ENCODE measurements at regions not wholly inside any gene's neighbourhood (a gene's known extent, or its start where the extent isn't known, plus 50 kb on each side); places are given as distances from the start of the nearest gene placed in this dataset.

DNA sequence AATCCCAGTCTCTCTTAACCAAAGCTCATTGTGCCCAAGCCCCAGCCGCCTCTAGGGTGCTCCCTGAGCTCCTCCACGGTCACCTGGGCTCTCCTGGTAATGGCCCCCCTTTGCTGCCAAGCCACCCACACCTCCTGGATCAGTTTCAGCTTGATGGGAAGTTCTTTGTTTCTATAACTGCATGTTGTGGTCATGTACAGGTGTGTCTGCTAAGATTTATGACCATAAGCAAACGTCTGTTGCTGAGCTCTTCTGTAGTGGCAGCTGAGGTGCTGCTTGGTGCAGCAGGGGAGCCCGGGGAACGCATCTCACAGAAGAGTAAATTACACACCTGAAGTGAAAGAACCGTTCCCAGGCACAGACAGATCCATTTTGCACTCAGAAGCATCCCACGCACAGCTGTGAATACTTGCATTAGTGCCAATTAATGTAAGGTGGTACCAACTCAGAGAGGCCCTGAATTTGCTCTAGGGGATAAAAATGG, 194.6 kb upstream of the ARID1B start:
- Mint-ChIP-seq H3K4me3 (no peak overlapping the region), H3K27ac (no peak overlapping the region), H3K9me3 (peaks cover 4% of the 10 kb centered on the region), H3K36me3 (peaks cover 6% of the 10 kb centered on the region), H3K27me3 (peaks cover 35 to 61% of the 10 kb centered on the region in 2 donors), H3K4me1 (ENCODE audit: low read depth in 2 of 2) (no peaks in the 10 kb centered on the region)
- ATAC-seq = no peak
- DNase-seq (ENCODE audit: low spot score) = no peak

DNA sequence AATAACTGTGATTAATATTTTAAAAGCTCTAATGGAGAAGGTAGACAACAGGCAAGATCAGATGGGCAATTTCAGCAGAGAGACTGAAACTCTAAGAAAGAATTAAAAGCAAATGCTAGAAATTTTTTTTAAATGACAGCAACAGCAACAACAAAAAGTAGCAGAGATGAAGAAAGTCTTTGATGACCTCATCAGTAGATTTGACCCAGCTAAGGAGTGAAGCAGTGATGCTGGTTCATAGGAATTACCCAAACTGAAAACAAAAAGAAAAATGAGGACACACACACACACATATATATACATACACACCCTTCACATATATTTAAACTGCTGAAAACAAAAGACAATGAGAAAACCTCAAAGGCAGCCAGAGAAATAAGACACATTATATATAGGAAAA, 197.6 kb upstream of the ARID1B start:
- Mint-ChIP-seq H3K9me3 (peaks cover 13% of the 10 kb centered on the region), H3K27me3 (peaks cover 48 to 62% of the 10 kb centered on the region in 2 donors), H3K36me3 (peaks cover 16% of the 10 kb centered on the region), H3K4me1 (ENCODE audit: low read depth in 2 of 2) (no peaks in the 10 kb centered on the region), H3K4me3 (no peak overlapping the region), H3K27ac (no peak overlapping the region)
- ATAC-seq (no peak), DNase-seq (ENCODE audit: low spot score) (no peak)

DNA sequence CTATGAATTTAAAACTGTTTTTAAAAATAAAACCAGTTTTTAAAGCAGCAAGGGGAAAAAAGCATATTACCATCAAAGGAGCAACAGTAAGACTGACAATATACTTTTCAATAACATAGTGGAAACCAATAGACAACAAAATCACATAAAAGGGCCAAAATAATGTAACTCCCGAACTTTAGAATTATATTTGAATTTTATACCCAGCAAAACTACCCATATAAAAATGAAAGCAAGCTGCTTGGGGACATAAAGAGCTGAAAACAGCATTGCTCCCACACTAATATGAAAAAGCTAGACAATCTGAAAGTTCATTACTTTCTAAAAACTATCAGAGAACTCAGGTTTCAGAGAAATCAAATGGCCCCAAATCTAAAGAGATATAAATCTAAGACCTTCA, 199.4 kb upstream of the ARID1B start:
- DNase-seq (ENCODE audit: low spot score) (no peak), ATAC-seq (no peak)
- peaks cover 47 to 66% of the 10 kb centered on the region in 2 donors for H3K27me3 Mint-ChIP-seq
- peaks cover 13% of the 10 kb centered on the region for H3K9me3 Mint-ChIP-seq
- H3K4me3 Mint-ChIP-seq = no peak overlapping the region
- peaks cover 16% of the 10 kb centered on the region for H3K36me3 Mint-ChIP-seq
- no peaks in the 10 kb centered on the region for H3K4me1 Mint-ChIP-seq (ENCODE audit: low read depth in 2 of 2)
- no peak overlapping the region for H3K27ac Mint-ChIP-seq

DNA sequence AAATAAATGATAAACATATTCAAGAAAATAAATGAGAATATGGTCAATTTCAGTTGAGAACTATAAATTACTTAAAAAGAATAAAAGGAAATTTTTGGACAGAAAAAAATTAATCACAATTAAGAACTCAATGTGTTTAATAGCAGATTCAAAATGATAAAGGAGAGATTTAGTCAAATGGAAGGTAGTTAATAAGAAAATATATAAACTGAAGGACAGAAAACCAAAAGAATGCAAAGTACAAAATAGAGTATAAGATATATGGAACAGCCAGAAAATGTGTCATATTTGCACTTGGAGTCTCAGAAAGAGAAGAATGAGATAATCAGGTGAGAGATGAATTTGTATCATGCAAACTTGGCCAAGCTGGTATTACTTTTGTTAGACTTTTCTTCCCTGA, 201.8 kb upstream of the ARID1B start:
- peaks cover 16% of the 10 kb centered on the region for H3K36me3 Mint-ChIP-seq

DNA sequence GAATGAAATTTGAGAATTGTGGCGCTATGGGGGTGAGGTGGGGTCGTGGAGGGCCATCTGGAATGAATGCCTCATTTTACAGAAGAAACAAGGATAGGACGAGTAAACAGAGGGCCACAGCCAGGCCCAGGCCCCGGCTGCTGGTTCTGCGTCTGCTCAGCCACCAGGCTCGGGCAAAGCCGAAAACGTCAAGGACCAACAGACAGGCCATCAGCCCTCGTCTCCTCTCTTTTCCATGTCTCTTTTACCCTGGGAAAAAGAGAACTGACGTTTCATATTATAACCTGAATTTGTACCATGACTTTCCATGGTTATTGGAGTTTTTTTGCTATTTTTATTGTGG, 212.4 kb upstream of the ARID1B start:
- Mint-ChIP-seq H3K4me3 (no peak overlapping the region), H3K4me1 (ENCODE audit: low read depth in 2 of 2) (no peaks in the 10 kb centered on the region), H3K36me3 (no peaks in the 10 kb centered on the region), H3K9me3 (no peaks in the 10 kb centered on the region), H3K27ac (no peak overlapping the region), H3K27me3 (peaks cover 36 to 40% of the 10 kb centered on the region in 2 donors)
- no peak for DNase-seq (ENCODE audit: low spot score)
- ATAC-seq = no peak

More for the DNA sequence above, 201.8 kb upstream of the ARID1B start:
- no peaks in the 10 kb centered on the region for H3K4me1 Mint-ChIP-seq (ENCODE audit: low read depth in 2 of 2)
- H3K27me3 Mint-ChIP-seq = peaks cover 46 to 69% of the 10 kb centered on the region in 2 donors
- DNase-seq (ENCODE audit: low spot score) (no peak), ATAC-seq (no peak)
- peaks cover 13% of the 10 kb centered on the region for H3K9me3 Mint-ChIP-seq
- H3K4me3 Mint-ChIP-seq = no peak overlapping the region
- H3K27ac Mint-ChIP-seq = no peak overlapping the region

DNA sequence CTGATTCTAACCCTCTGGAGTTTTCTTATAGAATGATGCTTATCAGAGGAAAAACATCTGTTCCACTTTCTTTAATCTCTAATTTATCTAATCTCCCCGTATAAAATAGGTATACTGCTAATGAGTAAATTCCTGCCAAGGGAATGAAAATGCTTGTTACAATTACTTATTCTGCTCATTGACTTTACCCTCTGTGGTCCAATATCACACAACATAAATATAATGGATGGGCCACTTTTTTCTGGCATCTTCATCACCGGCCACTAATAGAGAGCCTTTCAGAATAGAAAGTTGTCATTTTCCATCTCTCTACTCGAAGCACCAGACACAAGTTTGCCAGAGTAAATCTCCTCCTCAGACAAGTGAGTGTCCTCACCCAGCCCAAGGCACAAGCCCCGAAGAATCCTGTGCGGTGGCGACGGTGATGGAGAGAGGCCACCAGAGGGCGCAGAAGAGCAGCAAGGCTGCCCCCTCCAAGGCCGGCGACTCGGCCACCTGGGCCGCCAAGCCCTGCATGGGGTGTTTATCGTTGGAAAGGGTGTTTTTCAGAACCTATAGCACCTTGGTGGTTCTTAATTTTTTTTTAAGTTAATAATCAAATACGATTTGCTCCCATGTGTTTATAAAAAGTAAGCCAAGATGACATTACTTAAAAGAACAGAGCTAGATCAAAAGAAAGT, 212.9 kb upstream of the ARID1B start:
- Mint-ChIP-seq H3K27me3 (peaks cover 37 to 40% of the 10 kb centered on the region in 2 donors), H3K36me3 (no peaks in the 10 kb centered on the region), H3K27ac (no peak overlapping the region), H3K4me3 (no peak overlapping the region), H3K4me1 (ENCODE audit: low read depth in 2 of 2) (no peaks in the 10 kb centered on the region), H3K9me3 (no peaks in the 10 kb centered on the region)
- DNase-seq (ENCODE audit: low spot score) (peak; percentile 69), ATAC-seq (peak; percentile 86 to 90)

DNA sequence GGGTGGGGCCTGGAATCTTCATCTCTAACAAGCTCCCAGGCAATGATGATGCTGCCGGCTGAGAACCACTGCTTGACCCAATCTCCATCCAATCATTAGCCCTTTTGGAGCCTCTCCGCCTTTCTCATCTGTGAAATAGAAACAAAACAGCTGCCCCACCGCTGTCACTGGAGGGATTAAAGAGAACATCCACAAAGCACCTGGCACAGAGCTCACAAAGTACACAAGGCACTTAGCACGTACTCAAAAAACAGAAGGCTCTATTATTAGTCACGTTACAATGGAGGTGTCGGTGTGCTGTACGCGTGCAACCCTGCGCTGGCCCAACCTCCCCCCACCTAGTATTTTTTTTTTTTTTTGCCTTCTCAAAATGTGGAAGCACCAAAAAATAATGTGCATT, 213.5 kb upstream of the ARID1B start:
- no peak for DNase-seq (ENCODE audit: low spot score)
- Mint-ChIP-seq H3K27me3 (peaks cover 35 to 40% of the 10 kb centered on the region in 2 donors), H3K27ac (no peak overlapping the region), H3K4me3 (no peak overlapping the region), H3K36me3 (no peaks in the 10 kb centered on the region), H3K4me1 (ENCODE audit: low read depth in 2 of 2) (no peaks in the 10 kb centered on the region), H3K9me3 (no peaks in the 10 kb centered on the region)
- ATAC-seq = no peak

DNA sequence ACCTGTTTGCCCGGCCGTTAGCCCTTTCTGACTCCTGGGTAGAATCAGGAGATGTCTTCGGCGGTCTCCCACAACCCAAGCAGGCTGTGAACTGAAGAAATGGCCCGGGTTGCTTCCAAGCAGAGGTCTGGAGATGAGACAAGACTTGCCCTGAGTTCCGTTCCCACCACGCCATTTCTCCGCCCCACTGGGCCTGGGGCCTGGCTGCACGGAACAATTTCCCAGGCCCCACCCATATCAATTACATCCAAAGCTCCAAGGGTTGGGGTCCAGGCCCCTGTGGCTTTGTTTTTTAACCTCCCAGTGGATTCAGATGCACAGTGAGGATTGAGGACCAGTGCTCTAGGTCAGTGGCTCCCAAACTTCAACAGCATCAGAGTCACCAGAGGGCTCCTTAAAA, 214.5 kb upstream of the ARID1B start:
- DNase-seq (ENCODE audit: low spot score) (no peak), ATAC-seq (no peak)
- H3K27ac Mint-ChIP-seq = no peak overlapping the region
- peaks cover 29 to 36% of the 10 kb centered on the region in 2 donors for H3K27me3 Mint-ChIP-seq
- no peak overlapping the region for H3K4me3 Mint-ChIP-seq
- no peaks in the 10 kb centered on the region for H3K36me3 Mint-ChIP-seq
- H3K9me3 Mint-ChIP-seq = no peaks in the 10 kb centered on the region
- H3K4me1 Mint-ChIP-seq (ENCODE audit: low read depth in 2 of 2) = no peaks in the 10 kb centered on the region

DNA sequence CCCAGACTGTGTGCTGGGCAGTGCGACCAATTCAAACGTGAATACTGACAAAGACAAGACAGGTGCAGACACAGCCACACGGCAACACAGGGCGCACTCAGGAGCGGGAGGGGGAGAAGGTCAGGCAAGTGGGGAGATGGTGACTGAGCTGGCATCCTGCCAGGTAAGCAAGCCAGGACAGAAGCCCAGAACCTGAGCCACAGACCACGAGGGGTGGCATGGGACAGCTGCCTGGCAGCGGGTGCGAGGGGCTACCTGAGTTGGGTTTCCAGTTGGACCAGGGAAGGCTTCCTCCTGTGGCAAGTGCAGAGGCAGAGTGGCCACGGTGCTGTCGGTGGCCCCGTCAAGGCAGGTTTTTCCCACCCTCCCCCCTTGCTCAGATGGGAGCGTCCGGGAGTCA, 215.2 kb upstream of the ARID1B start:
- H3K27ac Mint-ChIP-seq = no peak overlapping the region

DNA sequence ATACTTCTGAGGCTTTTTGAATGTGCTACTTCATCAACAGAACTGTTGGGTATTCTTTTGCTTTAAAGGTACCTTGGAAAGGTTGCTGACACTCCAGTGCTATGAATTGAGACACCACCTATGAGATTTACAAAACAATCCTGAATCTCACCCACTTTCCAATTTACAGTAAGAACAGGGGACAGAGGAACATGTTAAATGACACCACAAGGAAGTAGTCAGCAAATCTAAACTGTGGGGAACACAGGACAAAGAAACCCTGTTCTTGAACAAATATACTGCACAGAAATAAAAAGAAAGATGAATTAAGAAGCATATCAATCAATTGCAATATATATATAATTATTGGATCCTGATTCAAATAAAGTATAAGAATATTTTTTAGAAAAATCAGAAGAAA, 216.7 kb upstream of the ARID1B start:
- no peaks in the 10 kb centered on the region for H3K9me3 Mint-ChIP-seq
- H3K27me3 Mint-ChIP-seq = peaks cover 33 to 42% of the 10 kb centered on the region in 2 donors
- H3K27ac Mint-ChIP-seq = no peak overlapping the region
- no peak for ATAC-seq
- H3K4me1 Mint-ChIP-seq (ENCODE audit: low read depth in 2 of 2) = peaks cover 0 to 4% of the 10 kb centered on the region in 2 donors
- H3K36me3 Mint-ChIP-seq = no peaks in the 10 kb centered on the region
- no peak overlapping the region for H3K4me3 Mint-ChIP-seq
- no peak for DNase-seq (ENCODE audit: low spot score)

More for the DNA sequence above, 215.2 kb upstream of the ARID1B start:
- ATAC-seq (no peak), DNase-seq (ENCODE audit: low spot score) (no peak)
- Mint-ChIP-seq H3K36me3 (no peaks in the 10 kb centered on the region), H3K4me1 (ENCODE audit: low read depth in 2 of 2) (peaks cover 0 to 4% of the 10 kb centered on the region in 2 donors), H3K4me3 (no peak overlapping the region), H3K27me3 (peaks cover 31 to 41% of the 10 kb centered on the region in 2 donors), H3K9me3 (no peaks in the 10 kb centered on the region)

DNA sequence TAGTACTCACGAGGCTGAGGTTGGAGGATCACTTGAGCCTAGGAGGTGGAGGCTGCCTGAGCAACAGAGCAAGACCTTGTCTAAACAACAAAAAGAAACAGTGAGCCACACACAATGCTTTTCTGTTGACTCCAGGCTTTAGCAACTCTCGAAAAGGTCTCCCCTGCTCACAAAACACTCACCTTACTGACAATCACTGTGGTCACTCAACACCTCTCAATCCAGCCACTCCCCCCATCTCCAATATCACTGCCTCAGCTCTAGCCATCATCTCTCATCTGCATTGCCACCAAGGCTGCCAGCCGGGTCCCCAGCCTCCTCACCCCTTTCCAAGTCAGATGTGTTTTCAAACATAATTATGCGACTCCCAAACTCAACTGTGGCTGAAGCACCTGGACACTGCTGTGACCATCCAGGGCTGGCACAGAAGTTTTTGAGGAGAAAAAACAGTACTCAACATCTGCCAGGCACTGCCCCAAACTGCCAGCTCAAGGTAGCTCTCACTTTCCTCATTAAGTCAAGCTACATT, 218.0 kb upstream of the ARID1B start:
- no peak overlapping the region for H3K27ac Mint-ChIP-seq
- DNase-seq (ENCODE audit: low spot score) = no peak
- peaks cover 32 to 42% of the 10 kb centered on the region in 2 donors for H3K27me3 Mint-ChIP-seq
- no peaks in the 10 kb centered on the region for H3K9me3 Mint-ChIP-seq
- no peak for ATAC-seq
- peaks cover 0 to 4% of the 10 kb centered on the region in 2 donors for H3K4me1 Mint-ChIP-seq (ENCODE audit: low read depth in 2 of 2)
- no peaks in the 10 kb centered on the region for H3K36me3 Mint-ChIP-seq
- no peak overlapping the region for H3K4me3 Mint-ChIP-seq

DNA sequence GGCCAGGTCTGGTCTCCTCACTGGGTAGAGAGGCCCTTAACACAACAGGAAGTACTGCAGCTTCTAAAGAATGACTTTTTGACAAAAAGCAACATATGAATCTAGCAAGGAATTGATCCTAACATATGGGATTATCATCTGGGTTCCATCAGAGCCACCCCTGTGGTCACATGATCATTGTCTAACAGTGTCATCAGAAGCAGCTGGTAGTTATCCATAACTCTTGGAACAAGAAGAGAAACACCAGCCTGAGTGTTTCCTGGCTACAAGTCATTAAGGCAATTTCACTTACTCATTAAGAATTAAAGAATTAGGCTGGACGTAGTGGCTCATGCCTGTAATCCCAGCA, 219.3 kb upstream of the ARID1B start:
- Mint-ChIP-seq H3K4me3 (no peak overlapping the region), H3K36me3 (no peaks in the 10 kb centered on the region), H3K9me3 (no peaks in the 10 kb centered on the region), H3K27me3 (peaks cover 28 to 33% of the 10 kb centered on the region in 2 donors), H3K4me1 (ENCODE audit: low read depth in 2 of 2) (peaks cover 0 to 4% of the 10 kb centered on the region in 2 donors), H3K27ac (no peak overlapping the region)
- ATAC-seq (no peak), DNase-seq (ENCODE audit: low spot score) (no peak)

DNA sequence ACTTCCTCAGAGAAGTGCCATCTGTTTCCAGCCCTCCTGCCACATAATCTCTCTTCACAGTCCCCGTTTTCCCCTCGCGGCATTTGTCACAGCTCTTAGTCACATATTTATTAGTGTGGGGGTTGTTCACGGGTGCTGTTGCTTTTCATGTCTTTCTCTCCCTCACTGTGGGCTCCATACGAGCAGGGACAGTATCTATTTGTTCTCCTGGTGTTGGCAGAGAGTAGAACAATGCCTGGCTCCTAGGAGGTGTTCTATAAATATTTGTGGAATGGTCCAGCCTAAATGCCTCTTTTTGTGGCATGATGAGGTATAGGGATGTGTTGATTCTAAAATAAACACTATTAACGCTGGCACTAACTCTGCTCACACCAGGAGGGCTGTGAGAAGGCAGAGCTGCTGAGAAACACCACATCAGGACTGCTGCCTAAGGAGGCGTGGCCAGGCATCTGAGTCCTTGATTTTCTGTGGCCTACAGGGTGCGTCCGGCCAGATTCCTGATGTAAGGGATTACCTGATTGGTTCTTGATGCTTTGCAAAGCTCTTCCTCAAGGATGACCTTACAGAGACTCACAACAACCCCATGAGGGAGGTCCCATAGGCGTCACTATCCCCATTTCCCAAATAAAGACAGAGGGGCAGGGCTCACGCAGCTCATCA, 219.8 kb upstream of the ARID1B start:
- Mint-ChIP-seq H3K36me3 (no peaks in the 10 kb centered on the region), H3K27me3 (peaks cover 28 to 33% of the 10 kb centered on the region in 2 donors), H3K9me3 (no peaks in the 10 kb centered on the region), H3K4me3 (no peak overlapping the region), H3K27ac (no peak overlapping the region), H3K4me1 (ENCODE audit: low read depth in 2 of 2) (peaks cover 0 to 4% of the 10 kb centered on the region in 2 donors)
- DNase-seq (ENCODE audit: low spot score) (no peak), ATAC-seq (no peak)

DNA sequence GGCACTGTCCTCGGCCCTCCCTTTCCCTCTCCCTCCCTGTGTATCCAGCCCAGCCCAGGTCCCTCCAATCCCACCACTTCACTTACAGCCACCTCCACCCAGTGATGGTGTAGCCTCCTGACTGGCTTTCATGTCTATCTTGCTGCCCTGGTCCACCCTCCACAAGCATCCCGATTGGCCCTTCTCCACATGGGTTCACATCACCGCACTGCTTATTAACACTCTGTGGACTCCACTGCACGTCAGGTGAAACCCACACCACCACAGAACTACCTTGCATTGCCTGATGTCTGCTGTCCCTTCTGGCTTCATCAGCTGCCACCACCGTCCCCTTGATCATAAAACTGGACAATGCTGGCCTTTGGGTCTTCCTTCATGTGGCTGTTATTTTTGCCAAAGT, 220.4 kb upstream of the ARID1B start:
- no peaks in the 10 kb centered on the region for H3K36me3 Mint-ChIP-seq
- peaks cover 26 to 33% of the 10 kb centered on the region in 2 donors for H3K27me3 Mint-ChIP-seq
- DNase-seq (ENCODE audit: low spot score) = no peak
- H3K9me3 Mint-ChIP-seq = no peaks in the 10 kb centered on the region
- H3K4me3 Mint-ChIP-seq = no peak overlapping the region
- peaks cover 0 to 4% of the 10 kb centered on the region in 2 donors for H3K4me1 Mint-ChIP-seq (ENCODE audit: low read depth in 2 of 2)
- H3K27ac Mint-ChIP-seq = no peak overlapping the region
- ATAC-seq = no peak

Data from natural killer cell treated with Interleukin-12 subunit alpha and Interleukin-12 subunit beta and Interleukin-15 and Interleukin-18, amount 100 ng/mL, for 72 hours (primary cell).